ENCODE measurements at regions not wholly inside any gene's neighbourhood (a gene's known extent, or its start where the extent isn't known, plus 50 kb on each side); places are given as distances from the start of the nearest gene placed in this dataset.

- DNase-seq (ENCODE audit: low read depth), result no peak
- TF ChIP-seq CTCF (IDR thresholded peaks at IDR 0.05; ENCODE audit: low read depth, low read length, missing control alignments), result no peak
Measured at GRCh38 chr6:169981568-169981967, 230.1 kb downstream of the ERMARD start.

GRCh38 chr6:169980826-169981450 lies 229.5 kb downstream of the ERMARD start:
- H3K4me3 ChIP-seq (ENCODE audit: low read depth, low read length), result no peak overlapping the region
- in situ Hi-C loops (cut with HindIII; ENCODE audit: low sequenced_read_pairs), result no loop called here
- DNase-seq (ENCODE audit: low read depth), result no peak
- no peak for TF ChIP-seq CTCF (IDR thresholded peaks at IDR 0.05; ENCODE audit: low read depth, low read length, missing control alignments)

More at GRCh38 chr6:169981568-169981967, 230.1 kb downstream of the ERMARD start:
- no peak overlapping the region for H3K4me3 ChIP-seq (ENCODE audit: low read depth, low read length)
- in situ Hi-C loops (cut with HindIII; ENCODE audit: low sequenced_read_pairs), result no loop called here

GRCh38 chr6:169979873-169980432 lies 228.5 kb downstream of the ERMARD start:
- no peak for DNase-seq (ENCODE audit: low read depth)
- in situ Hi-C loops (cut with HindIII; ENCODE audit: low sequenced_read_pairs), result no loop called here
- no peak for TF ChIP-seq CTCF (IDR thresholded peaks at IDR 0.05; ENCODE audit: low read depth, low read length, missing control alignments)
- H3K4me3 ChIP-seq (ENCODE audit: low read depth, low read length), result no peak overlapping the region

- no peak overlapping the region for H3K4me3 ChIP-seq (ENCODE audit: low read depth, low read length)
- no peak for TF ChIP-seq CTCF (IDR thresholded peaks at IDR 0.05; ENCODE audit: low read depth, low read length, missing control alignments)
- DNase-seq (ENCODE audit: low read depth), result no peak
- in situ Hi-C loops (cut with HindIII; ENCODE audit: low sequenced_read_pairs), result no loop called here
Measured at GRCh38 chr6:169978615-169979161, 227.3 kb downstream of the ERMARD start.

- no peak for DNase-seq (ENCODE audit: low read depth)
- H3K4me3 ChIP-seq (ENCODE audit: low read depth, low read length), result no peak overlapping the region
- no peak for TF ChIP-seq CTCF (IDR thresholded peaks at IDR 0.05; ENCODE audit: low read depth, low read length, missing control alignments)
- in situ Hi-C loops (cut with HindIII; ENCODE audit: low sequenced_read_pairs), result no loop called here
Measured at GRCh38 chr6:169977434-169978265, 226.2 kb downstream of the ERMARD start.

- no peak for TF ChIP-seq CTCF (IDR thresholded peaks at IDR 0.05; ENCODE audit: low read depth, low read length, missing control alignments)
- H3K4me3 ChIP-seq (ENCODE audit: low read depth, low read length), result no peak overlapping the region
- in situ Hi-C loops (cut with HindIII; ENCODE audit: low sequenced_read_pairs), result no loop called here
- DNase-seq (ENCODE audit: low read depth), result no peak
Measured at GRCh38 chr6:169976301-169977081, 225.1 kb downstream of the ERMARD start.

All from astrocyte of the cerebellum (primary cell).